ENCODE measurements at regions not wholly inside any gene's neighbourhood (a gene's known extent, or its start where the extent isn't known, plus 50 kb on each side); places are given as distances from the start of the nearest gene placed in this dataset.

GRCh38 chr15:70165716-70166284 lies 68.1 kb upstream of the TLE3 start:
- H3K9me3 ChIP-seq (ENCODE audit: control insufficient read depth, insufficient read depth, low read length) = no peaks in the 10 kb centered on the region
- H3K27me3 ChIP-seq (ENCODE audit: control insufficient read depth, insufficient read depth, low read length) = no peaks in the 10 kb centered on the region
- Mint-ChIP-seq H3K27me3 (ENCODE audit: low read depth in 2 of 2) (peaks cover 6 to 15% of the 10 kb centered on the region in 2 donors), H3K36me3 (no peaks in the 10 kb centered on the region), H3K27ac (no peak overlapping the region), H3K4me3 (no peak overlapping the region), H3K4me1 (peaks cover 0 to 5% of the 10 kb centered on the region in 2 donors), H3K9me3 (no peaks in the 10 kb centered on the region)
- 92% methylated on average over 10 of the region's 10 CpGs for WGBS (ENCODE audit: insufficient coverage)
- H3K36me3 ChIP-seq (ENCODE audit: control insufficient read depth, insufficient read depth, low read length) = no peaks in the 10 kb centered on the region
- H3K4me1 ChIP-seq (ENCODE audit: control insufficient read depth, insufficient read depth, low read length) = no peaks in the 10 kb centered on the region
- TF ChIP-seq CTCF (IDR thresholded peaks at IDR 0.05) = no peak
- intact Hi-C loops (cut with micrococcal nuclease) = no loop called here
- no peak overlapping the region for H3K4me3 ChIP-seq (ENCODE audit: low read length)
- no peak for ATAC-seq
- H3K27ac ChIP-seq (ENCODE audit: low read length) = no peak overlapping the region
- no peak for DNase-seq

- no peak overlapping the region for H3K4me3 Mint-ChIP-seq
- 92% methylated on average over 15 of the region's 15 CpGs for WGBS (ENCODE audit: insufficient coverage)
- no peaks in the 10 kb centered on the region for H3K36me3 Mint-ChIP-seq
- intact Hi-C loops (cut with micrococcal nuclease) = no loop called here
- no peaks in the 10 kb centered on the region for H3K9me3 Mint-ChIP-seq
- H3K9me3 ChIP-seq (ENCODE audit: control insufficient read depth, insufficient read depth, low read length) = no peaks in the 10 kb centered on the region
- no peak overlapping the region for H3K27ac ChIP-seq (ENCODE audit: low read length)
- ATAC-seq (no peak), DNase-seq (no peak)
- no peaks in the 10 kb centered on the region for H3K27me3 ChIP-seq (ENCODE audit: control insufficient read depth, insufficient read depth, low read length)
- H3K4me1 Mint-ChIP-seq = peaks cover 0 to 5% of the 10 kb centered on the region in 2 donors
- no peaks in the 10 kb centered on the region for H3K4me1 ChIP-seq (ENCODE audit: control insufficient read depth, insufficient read depth, low read length)
- no peak for TF ChIP-seq CTCF (IDR thresholded peaks at IDR 0.05)
- H3K36me3 ChIP-seq (ENCODE audit: control insufficient read depth, insufficient read depth, low read length) = no peaks in the 10 kb centered on the region
- H3K27me3 Mint-ChIP-seq (ENCODE audit: low read depth in 2 of 2) = peaks cover 4 to 22% of the 10 kb centered on the region in 2 donors
- H3K4me3 ChIP-seq (ENCODE audit: low read length) = no peak overlapping the region
- H3K27ac Mint-ChIP-seq = no peak overlapping the region
These were observed 67.4 kb upstream of the TLE3 start for GRCh38 chr15:70164910-70165715.

GRCh38 chr15:70164156-70164900 lies 66.6 kb upstream of the TLE3 start:
- Mint-ChIP-seq H3K4me1 (peaks cover 5 to 6% of the 10 kb centered on the region in 2 donors), H3K4me3 (no peak overlapping the region), H3K27me3 (ENCODE audit: low read depth in 2 of 2) (peaks cover 11 to 29% of the 10 kb centered on the region in 2 donors), H3K9me3 (no peaks in the 10 kb centered on the region), H3K36me3 (no peaks in the 10 kb centered on the region), H3K27ac (no peak overlapping the region)
- Histone ChIP-seq H3K4me3 (ENCODE audit: low read length) (no peak overlapping the region), H3K27me3 (ENCODE audit: control insufficient read depth, insufficient read depth, low read length) (peaks cover 3% of the 10 kb centered on the region), H3K4me1 (ENCODE audit: control insufficient read depth, insufficient read depth, low read length) (no peaks in the 10 kb centered on the region), H3K9me3 (ENCODE audit: control insufficient read depth, insufficient read depth, low read length) (no peaks in the 10 kb centered on the region), H3K27ac (ENCODE audit: low read length) (no peak overlapping the region), H3K36me3 (ENCODE audit: control insufficient read depth, insufficient read depth, low read length) (no peaks in the 10 kb centered on the region)
- intact Hi-C loops (cut with micrococcal nuclease) = no loop called here
- ATAC-seq (no peak), DNase-seq (no peak)
- WGBS (ENCODE audit: insufficient coverage) = 95% methylated on average over 3 of the region's 3 CpGs
- no peak for TF ChIP-seq CTCF (IDR thresholded peaks at IDR 0.05)
